GM12875 (cell line): ENCODE measurements at regions not wholly inside any gene's neighbourhood (a gene's known extent, or its start where the extent isn't known, plus 50 kb on each side); places are given as distances from the start of the nearest gene placed in this dataset.

Experiments used
- H3K4me3 ChIP-seq: one replicate; pipeline ENCODE4 v1.5.1; 2011; ENCODE audit warnings: low read depth, low read length, control low read depth
- CTCF ChIP-seq: IDR thresholded peaks from 2 replicates; pipeline ENCODE4 v1.5.1; 2011; ENCODE audit warnings: low read depth, mild to moderate bottlenecking, control low read depth, inconsistent platforms, low read length, moderate library complexity, borderline replicate concordance; ENCODE audit not compliant: insufficient read depth

- no peak for TF ChIP-seq CTCF
- H3K4me3 ChIP-seq = no peak overlapping the region
Measured at GRCh38 chr10:4436103-4436502, 389.9 kb upstream of the AKR1E2 start.

- no peak for TF ChIP-seq CTCF
- no peak overlapping the region for H3K4me3 ChIP-seq
Measured at GRCh38 chr10:4434516-4435071, 391.4 kb upstream of the AKR1E2 start.

- H3K4me3 ChIP-seq = no peak overlapping the region
- TF ChIP-seq CTCF = no peak
Measured at GRCh38 chr10:4434105-4434504, 391.9 kb upstream of the AKR1E2 start.

GRCh38 chr10:4431114-4431863 lies 394.7 kb upstream of the AKR1E2 start:
- no peak for TF ChIP-seq CTCF
- H3K4me3 ChIP-seq = no peak overlapping the region

- no peak for TF ChIP-seq CTCF
- H3K4me3 ChIP-seq = no peak overlapping the region
Measured at GRCh38 chr10:4429571-4429970, 396.4 kb upstream of the AKR1E2 start.

- H3K4me3 ChIP-seq = no peak overlapping the region
- TF ChIP-seq CTCF = no peak
Measured at GRCh38 chr10:4427532-4427931, 398.5 kb upstream of the AKR1E2 start.

- no peak overlapping the region for H3K4me3 ChIP-seq
- no peak for TF ChIP-seq CTCF
Measured at GRCh38 chr10:4426866-4427265, 399.1 kb upstream of the AKR1E2 start.
